IgD-negative memory B cell (primary cell): ENCODE measurements at regions not wholly inside any gene's neighbourhood (a gene's known extent, or its start where the extent isn't known, plus 50 kb on each side); places are given as distances from the start of the nearest gene placed in this dataset.
A peak's percentile ranks its signal among the peaks of the same experiment; 100 is the strongest.

Experiments
- H3K27ac Mint-ChIP-seq, 3 donors: one replicate each; pipeline ENCODE4 v1.8.0; 2020 to 2022; ENCODE audit warnings: mild to moderate bottlenecking in 3 of 3, mixed read lengths in 3 of 3, moderate library complexity in 1 of 3
- H3K27me3 Mint-ChIP-seq: one replicate; pipeline ENCODE4 v1.8.0; 2021; ENCODE audit warnings: mixed read lengths
- H3K36me3 Mint-ChIP-seq: one replicate; pipeline ENCODE4 v1.8.0; 2020; ENCODE audit warnings: mild to moderate bottlenecking, mixed read lengths
- H3K4me1 Mint-ChIP-seq, 3 donors: one replicate each; pipeline ENCODE4 v1.8.0; 2020 to 2022; ENCODE audit warnings: mixed read lengths in 3 of 3, mild to moderate bottlenecking in 1 of 3
- H3K4me3 Mint-ChIP-seq, 4 donors: one replicate each; pipeline ENCODE4 v1.8.0; 2020 to 2022; ENCODE audit warnings: mild to moderate bottlenecking in 4 of 4, mixed read lengths in 4 of 4, moderate library complexity in 3 of 4
- H3K9me3 Mint-ChIP-seq, 3 donors: one replicate each; pipeline ENCODE4 v1.8.0; 2020 to 2021; ENCODE audit warnings: mixed read lengths in 3 of 3, mild to moderate bottlenecking in 1 of 3

- H3K4me1 Mint-ChIP-seq: no peaks in the 10 kb centered on the region
- no peak overlapping the region for H3K27ac Mint-ChIP-seq
- H3K9me3 Mint-ChIP-seq: peaks cover 2 to 18% (median 14%) of the 10 kb centered on the region in 3 donors
- H3K36me3 Mint-ChIP-seq: no peaks in the 10 kb centered on the region
- H3K27me3 Mint-ChIP-seq: peaks cover 4% of the 10 kb centered on the region
- no peak overlapping the region for H3K4me3 Mint-ChIP-seq
Observed at GRCh38 chr5:135671966-135672365, 93.2 kb upstream of the CXCL14 start.

- H3K27ac Mint-ChIP-seq: no peak overlapping the region
- H3K4me3 Mint-ChIP-seq: no peak overlapping the region
- no peaks in the 10 kb centered on the region for H3K36me3 Mint-ChIP-seq
- peaks cover 4% of the 10 kb centered on the region for H3K27me3 Mint-ChIP-seq
- H3K4me1 Mint-ChIP-seq: no peaks in the 10 kb centered on the region
- H3K9me3 Mint-ChIP-seq: peaks cover 2 to 14% (median 12%) of the 10 kb centered on the region in 3 donors
Observed at GRCh38 chr5:135671052-135671705, 92.4 kb upstream of the CXCL14 start.

GRCh38 chr5:135670588-135670987 lies 91.8 kb upstream of the CXCL14 start:
- no peaks in the 10 kb centered on the region for H3K36me3 Mint-ChIP-seq
- H3K9me3 Mint-ChIP-seq: peaks cover 2 to 12% (median 7%) of the 10 kb centered on the region in 3 donors
- H3K4me1 Mint-ChIP-seq: no peaks in the 10 kb centered on the region
- peaks cover 6% of the 10 kb centered on the region for H3K27me3 Mint-ChIP-seq
- no peak overlapping the region for H3K27ac Mint-ChIP-seq
- no peak overlapping the region for H3K4me3 Mint-ChIP-seq

GRCh38 chr5:135669416-135669815 lies 90.6 kb upstream of the CXCL14 start:
- H3K36me3 Mint-ChIP-seq: no peaks in the 10 kb centered on the region
- peaks cover 9% of the 10 kb centered on the region for H3K27me3 Mint-ChIP-seq
- no peaks in the 10 kb centered on the region for H3K4me1 Mint-ChIP-seq
- no peak overlapping the region for H3K27ac Mint-ChIP-seq
- H3K4me3 Mint-ChIP-seq: no peak overlapping the region
- H3K9me3 Mint-ChIP-seq: peaks cover 0 to 11% (median 0%) of the 10 kb centered on the region in 3 donors

- Mint-ChIP-seq H3K4me1 (no peaks in the 10 kb centered on the region), H3K36me3 (no peaks in the 10 kb centered on the region), H3K4me3 (peak overlapping the region in 1 of 4 donors; percentile 1), H3K9me3 (peaks cover 0 to 8% (median 0%) of the 10 kb centered on the region in 3 donors), H3K27me3 (peaks cover 12% of the 10 kb centered on the region), H3K27ac (no peak overlapping the region)
Observed at GRCh38 chr5:135667673-135668072, 88.9 kb upstream of the CXCL14 start.

- Mint-ChIP-seq H3K36me3 (no peaks in the 10 kb centered on the region), H3K9me3 (peaks cover 0 to 6% (median 0%) of the 10 kb centered on the region in 3 donors), H3K4me3 (no peak overlapping the region), H3K4me1 (no peaks in the 10 kb centered on the region), H3K27me3 (peaks cover 12% of the 10 kb centered on the region), H3K27ac (no peak overlapping the region)
Observed at GRCh38 chr5:135667204-135667603, 88.4 kb upstream of the CXCL14 start.

- H3K36me3 Mint-ChIP-seq: no peaks in the 10 kb centered on the region
- H3K9me3 Mint-ChIP-seq: peaks cover 4 to 14% (median 9%) of the 10 kb centered on the region in 3 donors
- H3K27ac Mint-ChIP-seq: no peak overlapping the region
- H3K4me3 Mint-ChIP-seq: no peak overlapping the region
- peaks cover 0 to 2% (median 0%) of the 10 kb centered on the region in 3 donors for H3K4me1 Mint-ChIP-seq
- H3K27me3 Mint-ChIP-seq: peaks cover 12% of the 10 kb centered on the region
Observed at GRCh38 chr5:135662683-135663082, 83.9 kb upstream of the CXCL14 start.

- Mint-ChIP-seq H3K27me3 (peaks cover 12% of the 10 kb centered on the region), H3K36me3 (no peaks in the 10 kb centered on the region), H3K9me3 (peaks cover 4 to 14% (median 6%) of the 10 kb centered on the region in 3 donors), H3K4me3 (no peak overlapping the region), H3K4me1 (peaks cover 0 to 2% (median 0%) of the 10 kb centered on the region in 3 donors), H3K27ac (no peak overlapping the region)
Observed at GRCh38 chr5:135662061-135662481, 83.3 kb upstream of the CXCL14 start.

- H3K27me3 Mint-ChIP-seq: peaks cover 10% of the 10 kb centered on the region
- no peak overlapping the region for H3K27ac Mint-ChIP-seq
- no peaks in the 10 kb centered on the region for H3K36me3 Mint-ChIP-seq
- H3K4me1 Mint-ChIP-seq: peaks cover 0 to 2% (median 0%) of the 10 kb centered on the region in 3 donors
- no peak overlapping the region for H3K4me3 Mint-ChIP-seq
- peaks cover 4 to 14% (median 6%) of the 10 kb centered on the region in 3 donors for H3K9me3 Mint-ChIP-seq
Observed at GRCh38 chr5:135660826-135661575, 82.2 kb upstream of the CXCL14 start.

- peaks cover 4 to 18% (median 8%) of the 10 kb centered on the region in 3 donors for H3K9me3 Mint-ChIP-seq
- H3K4me1 Mint-ChIP-seq: peaks cover 0 to 2% (median 0%) of the 10 kb centered on the region in 3 donors
- no peaks in the 10 kb centered on the region for H3K36me3 Mint-ChIP-seq
- no peak overlapping the region for H3K4me3 Mint-ChIP-seq
- no peaks in the 10 kb centered on the region for H3K27me3 Mint-ChIP-seq
- H3K27ac Mint-ChIP-seq: no peak overlapping the region
Observed at GRCh38 chr5:135657536-135658305, 78.9 kb upstream of the CXCL14 start.

- Mint-ChIP-seq H3K4me3 (no peak overlapping the region), H3K4me1 (peaks cover 0 to 2% (median 0%) of the 10 kb centered on the region in 3 donors), H3K27ac (no peak overlapping the region), H3K9me3 (peaks cover 4 to 20% (median 8%) of the 10 kb centered on the region in 3 donors), H3K27me3 (no peaks in the 10 kb centered on the region), H3K36me3 (no peaks in the 10 kb centered on the region)
Observed at GRCh38 chr5:135655468-135655815, 76.7 kb upstream of the CXCL14 start.

GRCh38 chr5:135654761-135655467 lies 76.1 kb upstream of the CXCL14 start:
- Mint-ChIP-seq H3K27ac (no peak overlapping the region), H3K9me3 (peaks cover 2 to 16% (median 5%) of the 10 kb centered on the region in 3 donors), H3K4me1 (peaks cover 0 to 2% (median 0%) of the 10 kb centered on the region in 3 donors), H3K36me3 (no peaks in the 10 kb centered on the region), H3K27me3 (no peaks in the 10 kb centered on the region), H3K4me3 (no peak overlapping the region)

GRCh38 chr5:135651156-135651555 lies 72.4 kb upstream of the CXCL14 start:
- Mint-ChIP-seq H3K27me3 (no peaks in the 10 kb centered on the region), H3K4me1 (no peaks in the 10 kb centered on the region), H3K27ac (no peak overlapping the region), H3K36me3 (no peaks in the 10 kb centered on the region), H3K4me3 (no peak overlapping the region), H3K9me3 (peaks cover 0 to 6% (median 2%) of the 10 kb centered on the region in 3 donors)

- H3K4me3 Mint-ChIP-seq: no peak overlapping the region
Observed at GRCh38 chr5:135650081-135650480, 71.3 kb upstream of the CXCL14 start.

More at GRCh38 chr5:135650081-135650480, 71.3 kb upstream of the CXCL14 start:
- Mint-ChIP-seq H3K36me3 (no peaks in the 10 kb centered on the region), H3K27me3 (no peaks in the 10 kb centered on the region), H3K27ac (no peak overlapping the region), H3K9me3 (peaks cover 0 to 6% (median 2%) of the 10 kb centered on the region in 3 donors), H3K4me1 (no peaks in the 10 kb centered on the region)
